ENCODE measurements at regions not wholly inside any gene's neighbourhood (a gene's known extent, or its start where the extent isn't known, plus 50 kb on each side); places are given as distances from the start of the nearest gene placed in this dataset.

- TF ChIP-seq CTCF (IDR thresholded peaks at IDR 0.05) (no peak), POLR2AphosphoS5 (IDR thresholded peaks at IDR 0.05) (no peak), POLR2A (IDR thresholded peaks at IDR 0.05) (no peak), EP300 (IDR thresholded peaks at IDR 0.05) (no peak)
These were observed 465.4 kb upstream of the BTBD3 start for GRCh38 chr20:11452326-11452725.
